Mesenchymal stem cell (in vitro differentiated cells and primary cell): ENCODE measurements at regions not wholly inside any gene's neighbourhood (a gene's known extent, or its start where the extent isn't known, plus 50 kb on each side); places are given as distances from the start of the nearest gene placed in this dataset.

ENCODE experiments used
- DNase-seq: peaks from one replicate; pipeline ENCODE4 v3.0.0-alpha.2; 2013
- H2AFZ ChIP-seq: one replicate; pipeline ENCODE4 v1.6.1; 2013; ENCODE audit warnings: low read depth, mild to moderate bottlenecking, control low read depth, inconsistent platforms, low read length, moderate library complexity
- H2AK5ac ChIP-seq: 2 replicates; pipeline ENCODE4 v1.6.1; 2013; ENCODE audit warnings: low read length, moderate library complexity, mild to moderate bottlenecking, inconsistent platforms; ENCODE audit not compliant: severe bottlenecking
- H2BK120ac ChIP-seq: one replicate; pipeline ENCODE4 v1.6.1; 2013; ENCODE audit warnings: low read depth, mild to moderate bottlenecking, inconsistent platforms, low read length, moderate library complexity
- H2BK12ac ChIP-seq, 2 experiments: one replicate each; pipeline ENCODE4 v1.6.1; 2013; ENCODE audit warnings: inconsistent platforms in 2 of 2, low read length in 2 of 2, mild to moderate bottlenecking in 2 of 2, moderate library complexity in 2 of 2, control low read depth in 1 of 2
- H2BK15ac ChIP-seq: one replicate; pipeline ENCODE4 v1.6.1; 2013; ENCODE audit warnings: mild to moderate bottlenecking, low read depth, inconsistent platforms; ENCODE audit not compliant: poor library complexity, severe bottlenecking
- H2BK5ac ChIP-seq: 2 replicates; pipeline ENCODE4 v1.6.1; 2013; ENCODE audit warnings: low read depth, mild to moderate bottlenecking, low read length, control low read depth, inconsistent platforms; ENCODE audit not compliant: poor library complexity, severe bottlenecking
- H3K14ac ChIP-seq, 2 experiments: one replicate each; pipeline ENCODE4 v1.6.1; 2013; ENCODE audit warnings: inconsistent platforms in 2 of 2, low read length in 2 of 2, control low read depth in 1 of 2, mild to moderate bottlenecking in 1 of 2, moderate library complexity in 1 of 2
- H3K18ac ChIP-seq, 2 experiments: one replicate each; pipeline ENCODE4 v1.6.1; 2013; ENCODE audit warnings: inconsistent platforms in 2 of 2, low read length in 2 of 2, control low read depth in 1 of 2, low read depth in 1 of 2, mild to moderate bottlenecking in 1 of 2
- H3K23ac ChIP-seq, 2 experiments: one replicate each; pipeline ENCODE4 v1.6.1; 2013; ENCODE audit warnings: inconsistent platforms in 2 of 2, low read length in 2 of 2, mild to moderate bottlenecking in 2 of 2, moderate library complexity in 2 of 2, control low read depth in 1 of 2
- H3K27ac ChIP-seq: 2 replicates; pipeline ENCODE4 v1.5.1; 2013; ENCODE audit warnings: mild to moderate bottlenecking, moderate library complexity, low read length, control low read depth, inconsistent platforms; ENCODE audit not compliant: poor library complexity, severe bottlenecking
- H3K27me3 ChIP-seq, 2 experiments: 2 replicates each; pipeline versions ENCODE4 v1.6.1 to v1.7.0; 2013; ENCODE audit warnings: low read length in 2 of 2, mild to moderate bottlenecking in 2 of 2, moderate library complexity in 2 of 2, control low read depth in 1 of 2, inconsistent platforms in 1 of 2; ENCODE audit not compliant: control insufficient read depth in 1 of 2, insufficient read depth in 1 of 2
- H3K36me3 ChIP-seq, 2 experiments: 2 replicates each; pipeline versions ENCODE4 v1.6.1 to v1.7.0; 2013; ENCODE audit warnings: low read length in 2 of 2, control low read depth in 1 of 2, inconsistent platforms in 1 of 2, low read depth in 1 of 2, mild to moderate bottlenecking in 1 of 2; ENCODE audit not compliant: insufficient read depth in 2 of 2, control insufficient read depth in 1 of 2
- H3K4ac ChIP-seq, 2 experiments: one replicate each; pipeline ENCODE4 v1.6.1; 2013; ENCODE audit warnings: inconsistent platforms in 2 of 2, low read length in 2 of 2, mild to moderate bottlenecking in 2 of 2, moderate library complexity in 2 of 2, control low read depth in 1 of 2, low read depth in 1 of 2
- H3K4me1 ChIP-seq: 2 replicates; pipeline ENCODE4 v1.6.1; 2013; ENCODE audit warnings: low read depth, low read length, control low read depth; ENCODE audit not compliant: control insufficient read depth, insufficient read depth
- H3K4me2 ChIP-seq: 2 replicates; pipeline ENCODE4 v1.6.1; 2013; ENCODE audit warnings: low read length, mild to moderate bottlenecking, inconsistent platforms; ENCODE audit not compliant: poor library complexity, severe bottlenecking
- H3K4me3 ChIP-seq, 2 experiments: 2 replicates each; pipeline versions ENCODE4 v1.5.1 to v1.7.0; 2013; ENCODE audit warnings: low read length in 2 of 2, mild to moderate bottlenecking in 2 of 2, control low read depth in 1 of 2, low read depth in 1 of 2; ENCODE audit not compliant: insufficient read depth in 1 of 2
- H3K79me1 ChIP-seq: replicated peaks from 2 replicates; pipeline ENCODE4 v1.6.1; 2013; ENCODE audit warnings: mild to moderate bottlenecking, control low read depth, low read length, inconsistent platforms; ENCODE audit not compliant: poor library complexity, severe bottlenecking
- H3K9ac ChIP-seq: 2 replicates; pipeline ENCODE4 v1.7.0; 2013; ENCODE audit warnings: mild to moderate bottlenecking, low read length, moderate library complexity
- H3K9me3 ChIP-seq: 2 replicates; pipeline ENCODE4 v1.7.0; 2013; ENCODE audit warnings: mild to moderate bottlenecking, low read length; ENCODE audit not compliant: control insufficient read depth
- H4K8ac ChIP-seq: one replicate; pipeline ENCODE4 v1.6.1; 2013; ENCODE audit warnings: inconsistent platforms, mild to moderate bottlenecking, low read length, moderate library complexity
- H4K91ac ChIP-seq: one replicate; pipeline ENCODE4 v1.6.1; 2013; ENCODE audit warnings: mild to moderate bottlenecking, low read length, inconsistent platforms
- WGBS: methylation state at CpG from one replicate; pipeline ENCODE4 v1.1.7; 2013; ENCODE audit warnings: mixed read lengths; 5-methylcytosine and 5-hydroxymethylcytosine counted together

- no peak overlapping the region for H4K8ac ChIP-seq
- peaks cover 0 to 9% of the 10 kb centered on the region in 2 experiments for H3K36me3 ChIP-seq
- peaks cover 1% of the 10 kb centered on the region for H3K4me1 ChIP-seq
- no peak overlapping the region for H2AK5ac ChIP-seq
- no peaks in the 10 kb centered on the region for H3K27me3 ChIP-seq
- H3K4ac ChIP-seq = no peak overlapping the region
- H3K27ac ChIP-seq = no peak overlapping the region
- H4K91ac ChIP-seq = no peak overlapping the region
- H3K9me3 ChIP-seq = no peaks in the 10 kb centered on the region
- H3K18ac ChIP-seq = no peak overlapping the region
- H3K79me1 ChIP-seq = peaks cover 11% of the 10 kb centered on the region
- H3K9ac ChIP-seq = no peak overlapping the region
- H3K4me2 ChIP-seq = no peak overlapping the region
- H2BK120ac ChIP-seq = no peak overlapping the region
- no peak overlapping the region for H2BK15ac ChIP-seq
- WGBS = no CpG with 5 or more reads among the region's 2 CpGs
- no peak overlapping the region for H3K4me3 ChIP-seq
- H2BK5ac ChIP-seq = no peak overlapping the region
- no peak overlapping the region for H3K14ac ChIP-seq
- DNase-seq = no peak
- H2AFZ ChIP-seq = no peak overlapping the region
- no peak overlapping the region for H3K23ac ChIP-seq
- no peak overlapping the region for H2BK12ac ChIP-seq
These were observed 457.6 kb downstream of the UTRN start for GRCh38 chr6:144742779-144743178.

- Histone ChIP-seq H3K18ac (no peak overlapping the region), H3K4me1 (peaks cover 1% of the 10 kb centered on the region), H3K9ac (no peak overlapping the region), H3K79me1 (peaks cover 10% of the 10 kb centered on the region), H2BK5ac (no peak overlapping the region), H3K27ac (no peak overlapping the region), H3K4me3 (no peak overlapping the region), H4K8ac (no peak overlapping the region), H2BK15ac (no peak overlapping the region), H2AFZ (no peak overlapping the region), H3K4ac (no peak overlapping the region), H4K91ac (no peak overlapping the region), H3K27me3 (no peaks in the 10 kb centered on the region), H2BK12ac (no peak overlapping the region), H3K23ac (no peak overlapping the region), H2BK120ac (no peak overlapping the region), H3K4me2 (no peak overlapping the region), H3K9me3 (no peaks in the 10 kb centered on the region), H2AK5ac (no peak overlapping the region), H3K36me3 (peaks cover 0 to 17% of the 10 kb centered on the region in 2 experiments), H3K14ac (no peak overlapping the region)
- WGBS = 64% methylated on average over 3 of the region's 3 CpGs
- DNase-seq = no peak
These were observed 459.6 kb downstream of the UTRN start for GRCh38 chr6:144744720-144745119.

DNA sequence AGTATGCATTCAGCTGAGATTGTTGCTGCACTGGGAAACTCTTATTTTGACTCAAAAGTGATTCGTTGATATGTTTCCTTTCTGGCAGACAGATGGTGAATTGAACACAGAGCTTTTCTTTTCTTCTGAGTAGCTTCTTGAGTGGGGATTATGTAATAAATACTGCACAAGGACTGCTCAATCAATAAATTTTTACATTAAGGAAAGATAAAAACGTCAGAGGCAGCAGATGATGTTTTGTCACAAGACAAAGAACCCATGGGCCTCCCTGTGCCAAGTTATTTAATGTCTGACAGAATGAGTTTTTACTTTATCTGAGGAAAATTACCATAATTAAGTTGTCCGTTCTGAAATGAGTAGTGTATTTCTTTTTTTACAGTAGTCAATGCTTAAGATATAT is 460.3 kb downstream of the UTRN start:
- Histone ChIP-seq H3K4me1 (peaks cover 1% of the 10 kb centered on the region), H3K36me3 (peaks cover 0 to 17% of the 10 kb centered on the region in 2 experiments), H3K4ac (no peak overlapping the region), H3K4me3 (no peak overlapping the region), H3K14ac (no peak overlapping the region), H3K9ac (no peak overlapping the region), H4K8ac (no peak overlapping the region), H3K18ac (no peak overlapping the region), H2BK120ac (no peak overlapping the region), H2BK12ac (no peak overlapping the region), H3K23ac (no peak overlapping the region), H2AK5ac (no peak overlapping the region), H2BK5ac (no peak overlapping the region), H2AFZ (no peak overlapping the region), H3K4me2 (no peak overlapping the region), H3K27me3 (no peaks in the 10 kb centered on the region), H3K9me3 (no peaks in the 10 kb centered on the region), H2BK15ac (no peak overlapping the region), H3K27ac (no peak overlapping the region), H3K79me1 (peaks cover 10% of the 10 kb centered on the region), H4K91ac (no peak overlapping the region)
- WGBS = 68% methylated on average over 2 of the region's 3 CpGs
- DNase-seq = no peak

DNA sequence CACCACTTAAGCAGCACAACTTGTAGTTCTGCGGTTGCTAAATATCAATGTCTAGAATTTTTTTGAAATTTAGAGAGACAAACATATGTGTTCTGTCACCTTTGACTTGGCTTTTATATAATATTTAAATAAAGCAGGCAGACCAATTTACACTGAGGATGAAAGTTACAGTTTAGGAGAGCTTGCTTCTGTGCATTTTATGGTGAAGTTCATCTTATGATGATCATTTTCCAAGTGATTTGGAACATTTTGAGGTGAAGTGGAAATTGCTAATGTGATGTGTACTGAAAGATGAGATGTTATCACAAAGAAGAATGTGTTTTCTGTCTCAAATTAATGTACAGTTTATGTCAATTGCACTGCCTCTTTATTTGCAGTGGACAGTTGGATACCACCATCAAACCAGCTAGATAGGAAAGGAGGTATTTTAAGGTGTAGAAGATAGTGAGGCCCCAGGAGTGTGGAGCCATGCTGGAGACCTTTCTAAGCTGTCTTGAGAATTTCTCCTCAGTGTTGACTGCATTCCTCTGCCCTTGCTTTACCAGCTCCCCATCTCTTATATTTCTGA is 461.9 kb downstream of the UTRN start:
- H2BK5ac ChIP-seq = no peak overlapping the region
- H2AK5ac ChIP-seq = no peak overlapping the region
- no peak overlapping the region for H3K9ac ChIP-seq
- no CpG with 5 or more reads among the region's 1 CpG for WGBS
- H3K4me1 ChIP-seq = peaks cover 1% of the 10 kb centered on the region
- H3K4ac ChIP-seq = no peak overlapping the region
- H2BK15ac ChIP-seq = no peak overlapping the region
- H3K4me2 ChIP-seq = no peak overlapping the region
- no peak overlapping the region for H3K23ac ChIP-seq
- H2BK12ac ChIP-seq = no peak overlapping the region
- H4K91ac ChIP-seq = no peak overlapping the region
- H3K36me3 ChIP-seq = peaks cover 0 to 23% of the 10 kb centered on the region in 2 experiments
- H3K9me3 ChIP-seq = no peaks in the 10 kb centered on the region
- H3K27ac ChIP-seq = no peak overlapping the region
- no peak overlapping the region for H2BK120ac ChIP-seq
- no peaks in the 10 kb centered on the region for H3K27me3 ChIP-seq
- H3K14ac ChIP-seq = no peak overlapping the region
- H3K18ac ChIP-seq = no peak overlapping the region
- H3K4me3 ChIP-seq = no peak overlapping the region
- no peak overlapping the region for H2AFZ ChIP-seq
- H4K8ac ChIP-seq = no peak overlapping the region
- DNase-seq = no peak
- H3K79me1 ChIP-seq = peaks cover 9% of the 10 kb centered on the region
